ENCODE measurements at regions not wholly inside any gene's neighbourhood (a gene's known extent, or its start where the extent isn't known, plus 50 kb on each side); places are given as distances from the start of the nearest gene placed in this dataset.

DNA sequence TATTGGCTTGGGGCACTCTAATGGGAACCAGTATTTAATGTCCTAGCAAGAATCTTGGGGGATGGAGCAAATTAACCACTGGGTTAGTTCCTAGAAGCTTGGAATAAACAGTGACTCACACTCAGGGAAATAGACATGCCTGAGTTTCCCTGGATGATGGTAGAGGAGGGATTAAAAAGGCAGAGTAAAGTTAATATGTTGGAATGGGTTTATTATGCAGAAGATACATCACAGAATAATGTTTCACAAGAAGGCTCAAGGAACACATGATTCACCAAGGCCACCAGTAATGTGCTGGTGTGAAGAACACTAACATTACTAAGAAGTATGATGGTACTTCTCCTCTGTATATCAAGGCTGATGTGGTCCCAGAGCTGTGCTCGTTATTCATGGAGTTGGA lies 752.9 kb upstream of the SEMA6A start:
- Histone ChIP-seq H3K79me2 (ENCODE audit: control insufficient read depth, insufficient read depth, low read length) (no peaks in the 10 kb centered on the region), H3K27ac (ENCODE audit: control insufficient read depth, insufficient read depth) (no peak overlapping the region), H3K9me3 (replicated peaks; ENCODE audit: control insufficient read depth, insufficient read depth, low read length) (no peaks in the 10 kb centered on the region), H2AFZ (ENCODE audit: control insufficient read depth, low read depth, low read length) (no peak overlapping the region), H3K27me3 (replicated peaks in 1 of 2; ENCODE audit: control insufficient read depth in 2 of 2, insufficient read depth in 2 of 2, low read length in 1 of 2) (no peaks in the 10 kb centered on the region), H3K4me3 (no peak overlapping the region), H4K20me1 (ENCODE audit: control insufficient read depth, insufficient read depth) (no peaks in the 10 kb centered on the region), H3K4me1 (ENCODE audit: control insufficient read depth, insufficient read depth, low read length) (no peaks in the 10 kb centered on the region), H3K36me3 (ENCODE audit: control insufficient read depth in 2 of 2, insufficient read depth in 2 of 2, low read length in 1 of 2) (no peaks in the 10 kb centered on the region), H3K4me2 (ENCODE audit: control insufficient read depth, insufficient read depth) (no peak overlapping the region), H3K9ac (ENCODE audit: control insufficient read depth, insufficient read depth, low read length) (no peak overlapping the region)
- DNase-seq (ENCODE audit: low read depth, low spot score), result no peak
- SMC1A ChIA-PET (ENCODE audit: uncharacterized antibody, unreplicated experiment), result no interaction called here
- POLR2A ChIA-PET, result no interaction called here
- BruUV-seq (replicated peaks), result no TSS peak
- CTCF ChIA-PET, result interaction anchor here (0.7 kb wide), 1 partner anchor 487 kb away, joined by 3 read pairs; no protein-coding TSS in a partner anchor
- in situ Hi-C loops (cut with MboI), result no loop called here
- TF ChIP-seq FOXK2 (IDR thresholded peaks at IDR 0.05), result no peak
- no peak for TF ChIP-seq FOXM1 (IDR thresholded peaks at IDR 0.05; ENCODE audit: low read depth, low read length)
- TF ChIP-seq ESRRA (IDR thresholded peaks at IDR 0.05; ENCODE audit: low read length), result no peak
- TF ChIP-seq NRF1 (conservative IDR thresholded peaks at IDR 0.05; ENCODE audit: low read depth, low read length), result no peak
- TF ChIP-seq, protein P1, sequence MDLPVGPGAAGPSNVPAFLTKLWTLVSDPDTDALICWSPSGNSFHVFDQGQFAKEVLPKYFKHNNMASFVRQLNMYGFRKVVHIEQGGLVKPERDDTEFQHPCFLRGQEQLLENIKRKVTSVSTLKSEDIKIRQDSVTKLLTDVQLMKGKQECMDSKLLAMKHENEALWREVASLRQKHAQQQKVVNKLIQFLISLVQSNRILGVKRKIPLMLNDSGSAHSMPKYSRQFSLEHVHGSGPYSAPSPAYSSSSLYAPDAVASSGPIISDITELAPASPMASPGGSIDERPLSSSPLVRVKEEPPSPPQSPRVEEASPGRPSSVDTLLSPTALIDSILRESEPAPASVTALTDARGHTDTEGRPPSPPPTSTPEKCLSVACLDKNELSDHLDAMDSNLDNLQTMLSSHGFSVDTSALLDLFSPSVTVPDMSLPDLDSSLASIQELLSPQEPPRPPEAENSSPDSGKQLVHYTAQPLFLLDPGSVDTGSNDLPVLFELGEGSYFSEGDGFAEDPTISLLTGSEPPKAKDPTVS (IDR thresholded peaks at IDR 0.05; ENCODE audit: low read depth, low read length), result no peak
- no peak for ATAC-seq
- FAIRE-seq, result no peak
- intact Hi-C loops (cut with micrococcal nuclease; ENCODE audit: unreplicated experiment), result no loop called here
- RAD21 ChIA-PET (ENCODE audit: unreplicated experiment), result no interaction called here
- 0% methylated on average over 1 of the region's 1 CpG for WGBS (ENCODE audit: insufficient coverage, insufficient replicate concordance, low lambda C conversion rate, missing lambda C conversion rate)

DNA sequence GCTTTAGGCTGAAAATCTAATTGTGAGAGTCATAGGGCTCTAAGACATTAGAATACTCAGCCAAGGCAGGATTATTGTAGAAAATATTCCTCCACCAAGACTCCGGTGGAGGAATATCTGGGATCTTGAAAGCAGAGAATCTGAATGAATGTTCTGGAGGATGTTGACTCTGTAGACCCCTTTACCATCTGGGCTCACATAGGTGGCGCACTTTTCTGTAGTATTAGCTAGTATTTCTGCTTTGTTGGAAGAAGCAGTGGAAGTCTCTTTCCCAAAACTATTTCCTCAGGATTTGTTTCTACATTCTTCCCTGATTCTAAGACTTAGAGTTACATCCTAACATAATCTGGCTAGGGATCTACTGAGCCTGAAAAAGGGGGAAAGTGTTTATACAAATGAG lies 752.4 kb upstream of the SEMA6A start:
- Histone ChIP-seq H3K27me3 (replicated peaks in 1 of 2; ENCODE audit: control insufficient read depth in 2 of 2, insufficient read depth in 2 of 2, low read length in 1 of 2) (no peaks in the 10 kb centered on the region), H3K9me3 (replicated peaks; ENCODE audit: control insufficient read depth, insufficient read depth, low read length) (no peaks in the 10 kb centered on the region), H2AFZ (ENCODE audit: control insufficient read depth, low read depth, low read length) (no peak overlapping the region), H3K36me3 (ENCODE audit: control insufficient read depth in 2 of 2, insufficient read depth in 2 of 2, low read length in 1 of 2) (no peaks in the 10 kb centered on the region), H3K9ac (ENCODE audit: control insufficient read depth, insufficient read depth, low read length) (no peak overlapping the region), H3K4me3 (no peak overlapping the region), H3K4me1 (ENCODE audit: control insufficient read depth, insufficient read depth, low read length) (no peaks in the 10 kb centered on the region), H3K4me2 (ENCODE audit: control insufficient read depth, insufficient read depth) (no peak overlapping the region), H3K27ac (ENCODE audit: control insufficient read depth, insufficient read depth) (no peak overlapping the region), H4K20me1 (ENCODE audit: control insufficient read depth, insufficient read depth) (no peaks in the 10 kb centered on the region), H3K79me2 (ENCODE audit: control insufficient read depth, insufficient read depth, low read length) (no peaks in the 10 kb centered on the region)
- POLR2A ChIA-PET, result no interaction called here
- ATAC-seq (no peak), DNase-seq (ENCODE audit: low read depth, low spot score) (no peak), FAIRE-seq (no peak)
- SMC1A ChIA-PET (ENCODE audit: uncharacterized antibody, unreplicated experiment), result no interaction called here
- CTCF ChIA-PET, result interaction anchor here (0.7 kb wide), 1 partner anchor 486 kb away, joined by 3 read pairs; no protein-coding TSS in a partner anchor
- RAD21 ChIA-PET (ENCODE audit: unreplicated experiment), result no interaction called here
- in situ Hi-C loops (cut with MboI), result no loop called here
- WGBS (ENCODE audit: insufficient coverage, insufficient replicate concordance, low lambda C conversion rate, missing lambda C conversion rate), result 70% methylated on average over 2 of the region's 2 CpGs
- BruUV-seq (replicated peaks), result no TSS peak
- no peak for TF ChIP-seq YY1 (IDR thresholded peaks at IDR 0.05; ENCODE audit: low read depth, low read length)
- no peak for TF ChIP-seq WRNIP1 (IDR thresholded peaks at IDR 0.05; ENCODE audit: borderline replicate concordance, low read depth, low read length)
- TF ChIP-seq SUZ12 (IDR thresholded peaks at IDR 0.05; ENCODE audit: unreplicated experiment), result no peak
- TF ChIP-seq, protein P2, sequence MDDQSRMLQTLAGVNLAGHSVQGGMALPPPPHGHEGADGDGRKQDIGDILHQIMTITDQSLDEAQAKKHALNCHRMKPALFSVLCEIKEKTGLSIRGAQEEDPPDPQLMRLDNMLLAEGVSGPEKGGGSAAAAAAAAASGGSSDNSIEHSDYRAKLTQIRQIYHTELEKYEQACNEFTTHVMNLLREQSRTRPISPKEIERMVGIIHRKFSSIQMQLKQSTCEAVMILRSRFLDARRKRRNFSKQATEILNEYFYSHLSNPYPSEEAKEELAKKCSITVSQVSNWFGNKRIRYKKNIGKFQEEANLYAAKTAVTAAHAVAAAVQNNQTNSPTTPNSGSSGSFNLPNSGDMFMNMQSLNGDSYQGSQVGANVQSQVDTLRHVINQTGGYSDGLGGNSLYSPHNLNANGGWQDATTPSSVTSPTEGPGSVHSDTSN (IDR thresholded peaks at IDR 0.05; ENCODE audit: insufficient replicate concordance, low read depth, low read length), result no peak
- TF ChIP-seq YBX1 (IDR thresholded peaks at IDR 0.05), result no peak
- intact Hi-C loops (cut with micrococcal nuclease; ENCODE audit: unreplicated experiment), result no loop called here

All from GM12878 (cell line).